ENCODE measurements at regions not wholly inside any gene's neighbourhood (a gene's known extent, or its start where the extent isn't known, plus 50 kb on each side); places are given as distances from the start of the nearest gene placed in this dataset.

DNA sequence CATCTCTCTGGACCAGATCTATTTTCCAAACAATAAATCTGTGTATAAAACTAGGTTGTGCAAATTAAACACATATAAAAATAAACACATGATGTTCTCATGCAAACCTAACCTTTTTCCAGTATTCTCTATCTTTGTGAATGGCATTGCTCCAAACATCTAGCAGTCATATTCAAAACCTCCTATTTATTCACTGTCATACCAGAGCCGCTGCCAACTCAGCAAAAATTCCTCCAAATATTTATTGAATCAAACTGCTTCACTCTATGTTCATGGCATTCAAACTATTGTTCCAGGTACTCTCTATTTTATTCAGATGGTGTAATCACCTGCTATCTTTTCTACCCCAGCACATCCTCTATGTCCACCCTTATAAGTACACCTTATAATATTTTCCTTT, 652.1 kb upstream of the RIOK2 start:
- TF ChIP-seq, protein P1, sequence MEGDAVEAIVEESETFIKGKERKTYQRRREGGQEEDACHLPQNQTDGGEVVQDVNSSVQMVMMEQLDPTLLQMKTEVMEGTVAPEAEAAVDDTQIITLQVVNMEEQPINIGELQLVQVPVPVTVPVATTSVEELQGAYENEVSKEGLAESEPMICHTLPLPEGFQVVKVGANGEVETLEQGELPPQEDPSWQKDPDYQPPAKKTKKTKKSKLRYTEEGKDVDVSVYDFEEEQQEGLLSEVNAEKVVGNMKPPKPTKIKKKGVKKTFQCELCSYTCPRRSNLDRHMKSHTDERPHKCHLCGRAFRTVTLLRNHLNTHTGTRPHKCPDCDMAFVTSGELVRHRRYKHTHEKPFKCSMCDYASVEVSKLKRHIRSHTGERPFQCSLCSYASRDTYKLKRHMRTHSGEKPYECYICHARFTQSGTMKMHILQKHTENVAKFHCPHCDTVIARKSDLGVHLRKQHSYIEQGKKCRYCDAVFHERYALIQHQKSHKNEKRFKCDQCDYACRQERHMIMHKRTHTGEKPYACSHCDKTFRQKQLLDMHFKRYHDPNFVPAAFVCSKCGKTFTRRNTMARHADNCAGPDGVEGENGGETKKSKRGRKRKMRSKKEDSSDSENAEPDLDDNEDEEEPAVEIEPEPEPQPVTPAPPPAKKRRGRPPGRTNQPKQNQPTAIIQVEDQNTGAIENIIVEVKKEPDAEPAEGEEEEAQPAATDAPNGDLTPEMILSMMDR (IDR thresholded peaks at IDR 0.05), result no peak
- TF ChIP-seq, protein P2, sequence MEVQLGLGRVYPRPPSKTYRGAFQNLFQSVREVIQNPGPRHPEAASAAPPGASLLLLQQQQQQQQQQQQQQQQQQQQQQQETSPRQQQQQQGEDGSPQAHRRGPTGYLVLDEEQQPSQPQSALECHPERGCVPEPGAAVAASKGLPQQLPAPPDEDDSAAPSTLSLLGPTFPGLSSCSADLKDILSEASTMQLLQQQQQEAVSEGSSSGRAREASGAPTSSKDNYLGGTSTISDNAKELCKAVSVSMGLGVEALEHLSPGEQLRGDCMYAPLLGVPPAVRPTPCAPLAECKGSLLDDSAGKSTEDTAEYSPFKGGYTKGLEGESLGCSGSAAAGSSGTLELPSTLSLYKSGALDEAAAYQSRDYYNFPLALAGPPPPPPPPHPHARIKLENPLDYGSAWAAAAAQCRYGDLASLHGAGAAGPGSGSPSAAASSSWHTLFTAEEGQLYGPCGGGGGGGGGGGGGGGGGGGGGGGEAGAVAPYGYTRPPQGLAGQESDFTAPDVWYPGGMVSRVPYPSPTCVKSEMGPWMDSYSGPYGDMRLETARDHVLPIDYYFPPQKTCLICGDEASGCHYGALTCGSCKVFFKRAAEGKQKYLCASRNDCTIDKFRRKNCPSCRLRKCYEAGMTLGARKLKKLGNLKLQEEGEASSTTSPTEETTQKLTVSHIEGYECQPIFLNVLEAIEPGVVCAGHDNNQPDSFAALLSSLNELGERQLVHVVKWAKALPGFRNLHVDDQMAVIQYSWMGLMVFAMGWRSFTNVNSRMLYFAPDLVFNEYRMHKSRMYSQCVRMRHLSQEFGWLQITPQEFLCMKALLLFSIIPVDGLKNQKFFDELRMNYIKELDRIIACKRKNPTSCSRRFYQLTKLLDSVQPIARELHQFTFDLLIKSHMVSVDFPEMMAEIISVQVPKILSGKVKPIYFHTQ (CRISPR knock-in tag; IDR thresholded peaks at IDR 0.05), result no peak
- TF ChIP-seq ZNF281 (CRISPR knock-in tag; IDR thresholded peaks at IDR 0.05), result no peak
- no peak for TF ChIP-seq ATF1 (CRISPR knock-in tag; IDR thresholded peaks at IDR 0.05)
- no peak for TF ChIP-seq SOX15 (CRISPR knock-in tag; IDR thresholded peaks at IDR 0.05)
- no peak for TF ChIP-seq NFYB (CRISPR knock-in tag; conservative IDR thresholded peaks at IDR 0.05; ENCODE audit: low read depth)
- no peak for TF ChIP-seq USF2 (CRISPR knock-in tag; IDR thresholded peaks at IDR 0.05)
- TF ChIP-seq SP1 (CRISPR knock-in tag; conservative IDR thresholded peaks at IDR 0.05), result no peak
- TF ChIP-seq TEAD1 (CRISPR knock-in tag; IDR thresholded peaks at IDR 0.05), result no peak
- no peak for TF ChIP-seq PRDM15 (CRISPR knock-in tag; IDR thresholded peaks at IDR 0.05)
- no peak for TF ChIP-seq JAZF1 (CRISPR knock-in tag; IDR thresholded peaks at IDR 0.05)
- TF ChIP-seq ZNF396 (CRISPR knock-in tag; IDR thresholded peaks at IDR 0.05; ENCODE audit: borderline replicate concordance), result no peak
- no peak for TF ChIP-seq CBFB (CRISPR knock-in tag; IDR thresholded peaks at IDR 0.05; ENCODE audit: low read depth)
- TF ChIP-seq TCF7 (CRISPR knock-in tag; IDR thresholded peaks at IDR 0.05; ENCODE audit: low read depth), result no peak

All from WTC11 (cell line).